ENCODE measurements at regions not wholly inside any gene's neighbourhood (a gene's known extent, or its start where the extent isn't known, plus 50 kb on each side); places are given as distances from the start of the nearest gene placed in this dataset.

- no peak for TF ChIP-seq CTCF (IDR thresholded peaks at IDR 0.05)
- no peak for TF ChIP-seq EZH2 (IDR thresholded peaks at IDR 0.05)
Measured at GRCh38 chr4:20617678-20618396, 82.4 kb upstream of the PACRGL start.
